ENCODE measurements at regions not wholly inside any gene's neighbourhood (a gene's known extent, or its start where the extent isn't known, plus 50 kb on each side); places are given as distances from the start of the nearest gene placed in this dataset.

GRCh38 chrX:2576793-2577192 lies 76.0 kb upstream of the DHRSX start:
- intact Hi-C loops (cut with micrococcal nuclease) (no loop called here), dilution Hi-C loops (cut with MboI; ENCODE audit: extremely low pct_ligation_motif_present, low sequenced_read_pairs) (loop anchor here (25.0 kb wide), 1 partner anchor 914 kb away; no protein-coding TSS in a partner anchor)
- FAIRE-seq (no peak), DNase-seq (ENCODE audit: low read depth, low spot score) (no peak)
- POLR2A ChIA-PET = no interaction called here
- Histone ChIP-seq H3K4me2 (ENCODE audit: insufficient read depth, low read length) (no peak overlapping the region), H3K9ac (replicated peaks; ENCODE audit: extremely low read depth, insufficient read depth, low read length) (no peak overlapping the region), H3K79me2 (ENCODE audit: control insufficient read depth, insufficient read depth, low read length) (no peaks in the 10 kb centered on the region), H3K36me3 (ENCODE audit: control insufficient read depth in 2 of 2, extremely low read depth in 1 of 2, insufficient read depth in 2 of 2, low read length in 2 of 2) (no peaks in the 10 kb centered on the region), H3K4me3 (replicated peaks in 1 of 3; ENCODE audit: insufficient read depth in 1 of 3, low read depth in 1 of 3, low read length in 3 of 3) (no peak overlapping the region), H3K4me1 (ENCODE audit: control insufficient read depth, extremely low read depth, insufficient read depth, low read length) (no peaks in the 10 kb centered on the region), H3K9me3 (replicated peaks; ENCODE audit: control insufficient read depth, insufficient read depth, low read length) (no peaks in the 10 kb centered on the region), H3K9me1 (replicated peaks; ENCODE audit: control insufficient read depth, extremely low read depth, insufficient read depth, low read length) (no peaks in the 10 kb centered on the region), H4K20me1 (replicated peaks; ENCODE audit: control insufficient read depth, extremely low read depth, insufficient read depth, low read length) (no peaks in the 10 kb centered on the region), H2AFZ (ENCODE audit: low read depth, low read length) (no peak overlapping the region), H3K27me3 (ENCODE audit: control insufficient read depth in 2 of 2, insufficient read depth in 2 of 2, low read length in 2 of 2) (peaks cover 3 to 6% of the 10 kb centered on the region in 2 experiments), H3K27ac (ENCODE audit: insufficient read depth, low read depth, low read length) (no peak overlapping the region)
- TF ChIP-seq POLR2AphosphoS5 (IDR thresholded peaks at IDR 0.05; ENCODE audit: insufficient read depth, low read depth, low read length) = no peak
- TF ChIP-seq MAX (IDR thresholded peaks at IDR 0.05; ENCODE audit: insufficient read depth, insufficient read length) = no peak
- TF ChIP-seq FOS (IDR thresholded peaks at IDR 0.05; ENCODE audit: borderline replicate concordance, insufficient read depth, low read length) = no peak
- no peak for TF ChIP-seq MYC (IDR thresholded peaks at IDR 0.05; ENCODE audit: low read depth, low read length)
- no peak for TF ChIP-seq GATA2 (IDR thresholded peaks at IDR 0.05; ENCODE audit: insufficient read depth, insufficient read length, low read depth, low read length)
- TF ChIP-seq EZH2 (IDR thresholded peaks at IDR 0.05; ENCODE audit: borderline replicate concordance, low read depth, low read length, severe bottlenecking) = no peak
- TF ChIP-seq CTCF (IDR thresholded peaks at IDR 0.05; ENCODE audit: extremely low read depth in 1 of 2, insufficient read depth in 1 of 2, low read depth in 1 of 2, low read length in 2 of 2) = no peak
- TF ChIP-seq JUN (IDR thresholded peaks at IDR 0.05; ENCODE audit: borderline replicate concordance, insufficient read depth, insufficient read length, low read depth) = no peak
- no peak for TF ChIP-seq POLR2A (IDR thresholded peaks at IDR 0.05; ENCODE audit: low read depth, low read length)
- no TSS peak for BruUV-seq (replicated peaks)
- CTCF ChIA-PET = no interaction called here

Data from endothelial cell of umbilical vein (primary cell).